ENCODE measurements at regions not wholly inside any gene's neighbourhood (a gene's known extent, or its start where the extent isn't known, plus 50 kb on each side); places are given as distances from the start of the nearest gene placed in this dataset.
A peak's percentile ranks its signal among the peaks of the same experiment; 100 is the strongest.
"Not testable (repeated sequence)": the region's sequence is repeated elsewhere in the genome, so short reads cannot be mapped to it uniquely, and the experiment has no call there.

DNA sequence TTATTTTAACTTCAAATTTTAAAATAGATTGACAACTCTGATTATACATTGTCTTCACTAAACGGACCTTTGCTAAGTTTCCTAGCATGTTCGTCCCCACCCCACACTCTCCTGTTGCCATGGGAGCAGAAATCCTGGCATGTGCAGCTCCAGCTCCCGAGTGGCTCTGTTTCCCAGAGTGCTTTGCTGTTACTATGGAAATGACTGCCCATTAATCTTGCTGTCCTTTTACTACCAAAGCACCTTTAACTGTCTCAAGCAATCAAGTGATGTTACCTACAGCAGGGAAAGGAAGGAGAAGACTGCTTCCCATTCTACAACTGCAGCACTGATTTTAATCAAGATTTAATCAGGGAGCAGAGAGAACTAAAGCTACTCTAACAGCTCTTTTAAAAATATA, 212.0 kb upstream of the KIF2A start:
- Mint-ChIP-seq H3K27me3 (ENCODE audit: low read depth) (peaks cover 19% of the 10 kb centered on the region), H3K4me1 (peaks cover 10% of the 10 kb centered on the region), H3K36me3 (no peaks in the 10 kb centered on the region), H3K27ac (no peak overlapping the region), H3K4me3 (peak overlapping the region; percentile 24), H3K9me3 (no peaks in the 10 kb centered on the region)
- TF ChIP-seq, protein P1, sequence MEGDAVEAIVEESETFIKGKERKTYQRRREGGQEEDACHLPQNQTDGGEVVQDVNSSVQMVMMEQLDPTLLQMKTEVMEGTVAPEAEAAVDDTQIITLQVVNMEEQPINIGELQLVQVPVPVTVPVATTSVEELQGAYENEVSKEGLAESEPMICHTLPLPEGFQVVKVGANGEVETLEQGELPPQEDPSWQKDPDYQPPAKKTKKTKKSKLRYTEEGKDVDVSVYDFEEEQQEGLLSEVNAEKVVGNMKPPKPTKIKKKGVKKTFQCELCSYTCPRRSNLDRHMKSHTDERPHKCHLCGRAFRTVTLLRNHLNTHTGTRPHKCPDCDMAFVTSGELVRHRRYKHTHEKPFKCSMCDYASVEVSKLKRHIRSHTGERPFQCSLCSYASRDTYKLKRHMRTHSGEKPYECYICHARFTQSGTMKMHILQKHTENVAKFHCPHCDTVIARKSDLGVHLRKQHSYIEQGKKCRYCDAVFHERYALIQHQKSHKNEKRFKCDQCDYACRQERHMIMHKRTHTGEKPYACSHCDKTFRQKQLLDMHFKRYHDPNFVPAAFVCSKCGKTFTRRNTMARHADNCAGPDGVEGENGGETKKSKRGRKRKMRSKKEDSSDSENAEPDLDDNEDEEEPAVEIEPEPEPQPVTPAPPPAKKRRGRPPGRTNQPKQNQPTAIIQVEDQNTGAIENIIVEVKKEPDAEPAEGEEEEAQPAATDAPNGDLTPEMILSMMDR (IDR thresholded peaks at IDR 0.05; ENCODE audit: unreplicated experiment), result no peak
- DNase-seq (ENCODE audit: low spot score in 2 of 2, unreplicated experiment in 2 of 2), result peak in 1 of 2 experiments; percentile 49

DNA sequence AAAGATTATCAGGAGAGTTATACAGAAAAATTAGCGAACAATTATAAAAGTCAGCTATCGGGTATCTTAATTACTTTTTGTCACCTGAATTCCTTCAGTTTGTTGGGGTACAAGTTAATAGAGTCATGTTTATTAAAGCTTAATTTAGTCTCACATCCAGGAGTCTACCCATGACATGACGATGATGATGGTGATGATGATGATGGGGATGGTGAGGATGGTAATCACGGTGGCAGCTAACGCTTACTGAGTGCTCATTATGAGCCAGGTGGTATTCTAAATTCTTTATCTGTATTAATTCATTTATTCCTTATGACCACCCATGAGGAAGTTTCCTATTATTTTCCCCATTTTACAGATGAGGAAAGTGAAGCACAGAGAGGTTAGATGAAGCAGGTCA, 208.6 kb upstream of the KIF2A start:
- TF ChIP-seq, protein P1 (IDR thresholded peaks at IDR 0.05; ENCODE audit: unreplicated experiment), result no peak
- H3K27ac Mint-ChIP-seq, result no peak overlapping the region
- H3K9me3 Mint-ChIP-seq, result no peaks in the 10 kb centered on the region
- DNase-seq (ENCODE audit: low spot score in 2 of 2, unreplicated experiment in 2 of 2), result no peak
- no peaks in the 10 kb centered on the region for H3K36me3 Mint-ChIP-seq
- peaks cover 37% of the 10 kb centered on the region for H3K27me3 Mint-ChIP-seq (ENCODE audit: low read depth)
- H3K4me1 Mint-ChIP-seq, result peaks cover 10% of the 10 kb centered on the region
- H3K4me3 Mint-ChIP-seq, result no peak overlapping the region

DNA sequence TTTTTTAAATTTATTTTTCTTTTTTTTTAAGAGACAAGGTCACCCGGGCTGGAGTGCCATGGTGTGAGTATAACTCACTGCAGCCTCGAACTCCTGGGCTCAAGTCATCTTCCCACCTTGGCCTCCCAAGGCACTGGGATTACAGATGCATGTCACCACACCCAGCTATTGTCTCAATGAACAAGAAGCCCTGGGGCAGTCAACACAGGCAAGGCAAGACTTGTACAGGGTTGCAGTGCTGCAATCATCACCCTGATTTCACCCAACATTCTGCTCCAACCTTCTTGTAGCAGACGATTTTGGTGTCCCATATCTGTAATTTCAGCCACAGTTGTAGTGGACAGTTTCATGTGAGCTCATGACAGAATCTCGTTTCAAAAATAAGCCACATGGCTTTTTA, 205.8 kb upstream of the KIF2A start:
- peaks cover 36% of the 10 kb centered on the region for H3K27me3 Mint-ChIP-seq (ENCODE audit: low read depth)
- peaks cover 12% of the 10 kb centered on the region for H3K9me3 Mint-ChIP-seq
- no peak overlapping the region for H3K4me3 Mint-ChIP-seq
- no peak for DNase-seq (ENCODE audit: low spot score in 2 of 2, unreplicated experiment in 2 of 2)
- TF ChIP-seq, protein P1 (IDR thresholded peaks at IDR 0.05; ENCODE audit: unreplicated experiment), result no peak
- H3K27ac Mint-ChIP-seq, result no peak overlapping the region
- no peaks in the 10 kb centered on the region for H3K4me1 Mint-ChIP-seq
- H3K36me3 Mint-ChIP-seq, result no peaks in the 10 kb centered on the region

DNA sequence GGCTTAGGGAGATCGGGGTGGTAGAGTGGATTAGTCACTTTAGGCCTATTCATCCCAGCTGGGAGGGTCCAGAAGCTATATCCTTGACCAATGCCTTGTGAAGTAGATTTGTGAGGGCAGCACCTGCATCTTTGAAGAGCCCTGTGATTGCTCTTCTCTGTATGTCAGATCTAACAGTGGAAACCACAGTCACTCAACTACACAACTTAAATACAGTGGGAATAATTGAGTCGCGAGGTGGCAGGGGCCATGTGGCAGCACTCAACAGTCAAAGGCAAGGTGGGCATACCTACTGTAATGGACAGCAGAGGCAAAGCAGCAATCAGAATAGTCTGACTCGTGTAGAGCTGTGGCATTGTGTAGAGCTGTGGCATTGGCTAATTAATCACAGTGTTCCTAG, 202.1 kb upstream of the KIF2A start:
- not testable (repeated sequence) for H3K4me3 Mint-ChIP-seq; H3K4me1 Mint-ChIP-seq; H3K36me3 Mint-ChIP-seq; DNase-seq (ENCODE audit: low spot score in 2 of 2, unreplicated experiment in 2 of 2); H3K27ac Mint-ChIP-seq
- Mint-ChIP-seq H3K9me3 (peaks cover 12% of the 10 kb centered on the region), H3K27me3 (ENCODE audit: low read depth) (peaks cover 33% of the 10 kb centered on the region)

DNA sequence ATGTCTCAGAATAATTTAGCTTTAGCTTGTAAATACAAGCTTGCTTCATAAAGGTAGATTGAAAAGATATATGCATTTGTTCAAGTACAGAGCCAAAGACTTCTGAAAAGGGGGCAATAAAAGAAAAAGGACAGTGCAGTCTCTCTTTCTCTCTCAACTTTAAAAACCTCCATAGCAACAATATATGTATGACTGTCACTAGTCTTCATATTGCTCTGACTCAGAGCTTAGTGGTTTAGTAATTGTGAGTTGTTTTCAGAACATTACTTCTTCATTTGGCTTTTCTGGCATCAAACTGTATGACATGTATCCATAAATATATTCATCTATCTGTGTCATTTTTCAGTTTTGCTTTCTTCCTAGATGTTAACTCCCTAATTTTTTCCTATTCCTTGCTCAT, 194.6 kb upstream of the KIF2A start:
- H3K9me3 Mint-ChIP-seq, result no peaks in the 10 kb centered on the region

DNA sequence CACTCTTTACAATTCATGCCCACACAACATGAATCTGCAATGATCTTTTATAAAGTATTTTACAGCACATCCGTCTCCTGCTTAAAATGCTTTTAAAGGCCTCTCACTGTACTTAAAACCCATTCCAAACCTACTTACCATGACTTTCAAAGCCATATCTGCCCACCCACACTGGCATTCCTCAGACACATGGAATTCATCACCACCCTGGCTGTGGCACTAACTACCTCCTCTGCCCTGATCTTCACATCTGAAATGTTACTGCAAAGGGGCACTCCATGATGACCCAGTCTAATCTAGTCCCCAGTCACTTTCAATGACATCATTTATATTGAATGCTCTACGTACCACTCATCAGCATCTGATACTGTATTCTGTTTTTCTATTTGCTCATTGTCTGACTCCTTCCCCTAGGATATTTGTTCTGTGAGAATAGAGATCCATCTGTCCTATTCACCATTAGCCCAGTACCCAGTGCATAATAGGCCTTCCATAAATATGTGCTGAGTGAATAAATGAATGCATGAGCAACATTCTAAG, 193.2 kb upstream of the KIF2A start:
- no peak overlapping the region for H3K4me3 Mint-ChIP-seq
- TF ChIP-seq, protein P1 (IDR thresholded peaks at IDR 0.05; ENCODE audit: unreplicated experiment), result no peak
- no peak overlapping the region for H3K27ac Mint-ChIP-seq
- peaks cover 27% of the 10 kb centered on the region for H3K27me3 Mint-ChIP-seq (ENCODE audit: low read depth)
- H3K9me3 Mint-ChIP-seq, result no peaks in the 10 kb centered on the region
- H3K36me3 Mint-ChIP-seq, result no peaks in the 10 kb centered on the region
- DNase-seq (ENCODE audit: low spot score in 2 of 2, unreplicated experiment in 2 of 2), result no peak
- H3K4me1 Mint-ChIP-seq, result no peaks in the 10 kb centered on the region

More for the DNA sequence above, 194.6 kb upstream of the KIF2A start:
- H3K27me3 Mint-ChIP-seq (ENCODE audit: low read depth), result peaks cover 22% of the 10 kb centered on the region
- no peak overlapping the region for H3K4me3 Mint-ChIP-seq
- no peak overlapping the region for H3K27ac Mint-ChIP-seq
- TF ChIP-seq, protein P1 (IDR thresholded peaks at IDR 0.05; ENCODE audit: unreplicated experiment), result no peak
- DNase-seq (ENCODE audit: low spot score in 2 of 2, unreplicated experiment in 2 of 2), result no peak
- H3K36me3 Mint-ChIP-seq, result no peaks in the 10 kb centered on the region
- no peaks in the 10 kb centered on the region for H3K4me1 Mint-ChIP-seq

Data from mesothelial cell of epicardium (in vitro differentiated cells).